Chondrocyte (in vitro differentiated cells): ENCODE measurements at regions not wholly inside any gene's neighbourhood (a gene's known extent, or its start where the extent isn't known, plus 50 kb on each side); places are given as distances from the start of the nearest gene placed in this dataset.

Source experiments
- DNase-seq: peaks from one replicate; pipeline ENCODE4 v3.0.0; 2021; ENCODE audit warnings: mixed read lengths, low spot score
- H3K27ac Mint-ChIP-seq: one replicate; pipeline ENCODE4 v1.8.0; 2021; ENCODE audit warnings: mild to moderate bottlenecking, moderate library complexity, mixed read lengths; ENCODE audit not compliant: unreplicated experiment
- H3K27me3 Mint-ChIP-seq: 2 replicates; pipeline ENCODE4 v1.8.0; 2021; ENCODE audit warnings: low read depth, mixed read lengths
- H3K36me3 Mint-ChIP-seq: 2 replicates; pipeline ENCODE4 v1.8.0; 2021; ENCODE audit warnings: low read depth, mixed read lengths
- H3K4me1 Mint-ChIP-seq: 2 replicates; pipeline ENCODE4 v1.8.0; 2021; ENCODE audit warnings: low read depth, mild to moderate bottlenecking, mixed read lengths
- H3K4me3 Mint-ChIP-seq: one replicate; pipeline ENCODE4 v1.8.0; 2021; ENCODE audit warnings: mild to moderate bottlenecking, moderate library complexity, mixed read lengths; ENCODE audit not compliant: unreplicated experiment
- H3K9me3 Mint-ChIP-seq: 2 replicates; pipeline ENCODE4 v1.8.0; 2021; ENCODE audit warnings: low read depth, mixed read lengths
- TF ChIP-seq, protein P1 (sequence below): fragments of 200-600 bp; sonication (generic); IDR thresholded peaks from 2 replicates; pipeline ENCODE4 v1.5.0; 2021; ENCODE audit warnings: antibody characterized with exemption, mild to moderate bottlenecking, moderate library complexity

DNA sequence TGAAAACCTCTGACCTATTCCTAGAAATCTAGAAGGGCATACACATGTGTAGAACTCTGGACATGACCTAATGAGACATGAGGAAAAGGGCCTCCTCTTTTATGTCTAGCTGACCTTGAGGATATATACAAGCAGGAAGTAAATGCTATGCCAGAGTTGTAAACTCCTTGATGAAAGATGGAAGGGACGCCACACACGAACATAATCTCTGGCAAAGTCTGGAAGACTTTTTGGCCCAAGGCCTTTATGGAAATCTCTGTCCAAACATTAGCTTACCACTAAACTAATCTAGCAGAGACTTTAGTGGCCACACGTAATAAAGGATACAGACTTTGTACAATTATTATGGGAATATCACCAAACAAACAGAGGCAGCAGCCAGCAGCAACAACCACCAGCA is 138.1 kb upstream of the THSD7A start:
- H3K4me3 Mint-ChIP-seq, result no peak overlapping the region
- peaks cover 25% of the 10 kb centered on the region for H3K9me3 Mint-ChIP-seq
- DNase-seq, result no peak
- TF ChIP-seq, protein P1, sequence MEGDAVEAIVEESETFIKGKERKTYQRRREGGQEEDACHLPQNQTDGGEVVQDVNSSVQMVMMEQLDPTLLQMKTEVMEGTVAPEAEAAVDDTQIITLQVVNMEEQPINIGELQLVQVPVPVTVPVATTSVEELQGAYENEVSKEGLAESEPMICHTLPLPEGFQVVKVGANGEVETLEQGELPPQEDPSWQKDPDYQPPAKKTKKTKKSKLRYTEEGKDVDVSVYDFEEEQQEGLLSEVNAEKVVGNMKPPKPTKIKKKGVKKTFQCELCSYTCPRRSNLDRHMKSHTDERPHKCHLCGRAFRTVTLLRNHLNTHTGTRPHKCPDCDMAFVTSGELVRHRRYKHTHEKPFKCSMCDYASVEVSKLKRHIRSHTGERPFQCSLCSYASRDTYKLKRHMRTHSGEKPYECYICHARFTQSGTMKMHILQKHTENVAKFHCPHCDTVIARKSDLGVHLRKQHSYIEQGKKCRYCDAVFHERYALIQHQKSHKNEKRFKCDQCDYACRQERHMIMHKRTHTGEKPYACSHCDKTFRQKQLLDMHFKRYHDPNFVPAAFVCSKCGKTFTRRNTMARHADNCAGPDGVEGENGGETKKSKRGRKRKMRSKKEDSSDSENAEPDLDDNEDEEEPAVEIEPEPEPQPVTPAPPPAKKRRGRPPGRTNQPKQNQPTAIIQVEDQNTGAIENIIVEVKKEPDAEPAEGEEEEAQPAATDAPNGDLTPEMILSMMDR, result no peak
- H3K27ac Mint-ChIP-seq, result no peak overlapping the region
- H3K4me1 Mint-ChIP-seq, result no peaks in the 10 kb centered on the region
- peaks cover 1% of the 10 kb centered on the region for H3K27me3 Mint-ChIP-seq
- H3K36me3 Mint-ChIP-seq, result no peaks in the 10 kb centered on the region

DNA sequence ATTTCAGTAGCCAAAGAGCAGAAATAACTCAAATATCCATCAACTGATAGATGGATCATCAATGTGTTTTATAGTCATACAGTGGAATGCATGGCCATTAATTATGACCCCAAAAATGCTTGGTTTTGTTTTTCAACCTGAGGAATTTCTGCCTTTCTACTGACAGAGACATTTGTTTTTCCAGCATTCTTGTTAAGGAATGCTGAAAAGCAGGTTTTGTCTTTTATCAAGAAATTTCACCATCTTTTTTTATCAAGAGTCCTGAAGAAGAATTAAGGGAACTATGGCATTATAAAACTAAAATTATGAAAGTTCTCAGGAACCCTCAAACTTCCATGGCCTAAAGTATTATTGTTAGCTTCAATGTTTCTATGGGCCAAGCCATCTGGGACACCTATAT is 153.4 kb upstream of the THSD7A start:
- Mint-ChIP-seq H3K9me3 (peaks cover 16% of the 10 kb centered on the region), H3K36me3 (peaks cover 1% of the 10 kb centered on the region), H3K27ac (no peak overlapping the region), H3K27me3 (no peaks in the 10 kb centered on the region), H3K4me1 (no peaks in the 10 kb centered on the region), H3K4me3 (no peak overlapping the region)
- no peak for DNase-seq
- TF ChIP-seq, protein P1, result no peak

- peaks cover 1% of the 10 kb centered on the region for H3K36me3 Mint-ChIP-seq
- DNase-seq, result no peak
- TF ChIP-seq, protein P1, result no peak
- H3K4me1 Mint-ChIP-seq, result no peaks in the 10 kb centered on the region
- no peak overlapping the region for H3K27ac Mint-ChIP-seq
- H3K27me3 Mint-ChIP-seq, result no peaks in the 10 kb centered on the region
- H3K9me3 Mint-ChIP-seq, result peaks cover 13% of the 10 kb centered on the region
- no peak overlapping the region for H3K4me3 Mint-ChIP-seq
Observed at GRCh38 chr7:11985971-11986370, 154.0 kb upstream of the THSD7A start.

DNA sequence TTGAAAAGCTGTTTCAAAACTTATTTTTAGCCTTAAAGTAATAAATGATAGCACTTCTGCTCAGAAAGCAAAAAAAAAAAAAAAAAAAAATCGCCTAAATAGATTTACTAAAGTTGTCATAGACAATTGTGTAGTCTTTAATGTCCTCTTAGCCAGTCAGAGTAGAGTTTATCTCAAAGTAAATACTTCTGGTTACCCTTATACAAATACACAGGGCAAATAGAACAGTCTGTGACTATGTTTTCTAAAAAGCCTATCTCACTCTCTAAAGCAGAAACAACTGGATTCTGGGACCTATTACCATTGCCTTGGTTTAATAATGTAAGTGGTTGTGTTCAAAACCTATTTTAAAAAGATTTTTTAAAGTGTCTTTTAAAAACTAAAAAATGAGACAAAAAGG is 156.2 kb upstream of the THSD7A start:
- no peaks in the 10 kb centered on the region for H3K4me1 Mint-ChIP-seq
- TF ChIP-seq, protein P1, result no peak
- peaks cover 8% of the 10 kb centered on the region for H3K9me3 Mint-ChIP-seq
- no peak overlapping the region for H3K4me3 Mint-ChIP-seq
- DNase-seq, result no peak
- no peaks in the 10 kb centered on the region for H3K36me3 Mint-ChIP-seq
- peaks cover 4% of the 10 kb centered on the region for H3K27me3 Mint-ChIP-seq
- H3K27ac Mint-ChIP-seq, result no peak overlapping the region

- Mint-ChIP-seq H3K27ac (no peak overlapping the region), H3K4me1 (no peaks in the 10 kb centered on the region), H3K4me3 (no peak overlapping the region), H3K36me3 (peaks cover 1% of the 10 kb centered on the region), H3K9me3 (peaks cover 3% of the 10 kb centered on the region), H3K27me3 (peaks cover 7% of the 10 kb centered on the region)
- DNase-seq, result no peak
- TF ChIP-seq, protein P1, result no peak
Observed at GRCh38 chr7:12002428-12002827, 170.4 kb upstream of the THSD7A start.
